LNCAP (cell line): ENCODE measurements at regions not wholly inside any gene's neighbourhood (a gene's known extent, or its start where the extent isn't known, plus 50 kb on each side); places are given as distances from the start of the nearest gene placed in this dataset.
A peak's percentile ranks its signal among the peaks of the same experiment; 100 is the strongest.

Experiments
- CTCF ChIP-seq: fragments of 450-650 bp; IDR thresholded peaks from 2 replicates; pipeline ENCODE4 v1.5.1; 2017; ENCODE audit warnings: mild to moderate bottlenecking

- TF ChIP-seq CTCF: peak; percentile 90
These were observed 1335.0 kb downstream of the BRD1 start for GRCh38 chr22:48492366-48493320.

GRCh38 chr22:48491451-48491941 lies 1336.2 kb downstream of the BRD1 start:
- no peak for TF ChIP-seq CTCF

GRCh38 chr22:48490500-48491411 lies 1336.9 kb downstream of the BRD1 start:
- TF ChIP-seq CTCF: no peak

GRCh38 chr22:48489551-48490499 lies 1337.8 kb downstream of the BRD1 start:
- no peak for TF ChIP-seq CTCF

GRCh38 chr22:48488611-48489511 lies 1338.8 kb downstream of the BRD1 start:
- TF ChIP-seq CTCF: no peak

GRCh38 chr22:48488149-48488551 lies 1339.5 kb downstream of the BRD1 start:
- TF ChIP-seq CTCF: no peak
